Mucosa of descending colon (tissue), 3 donors: ENCODE measurements at regions not wholly inside any gene's neighbourhood (a gene's known extent, or its start where the extent isn't known, plus 50 kb on each side); places are given as distances from the start of the nearest gene placed in this dataset.

ENCODE experiments used
- ATAC-seq: fragments of 200-7000 bp; cut with Tn5 transposase; one replicate; pipeline ENCODE4 v1.9.1; 2020; ENCODE audit warnings: mild to moderate bottlenecking, moderate library complexity
- DNase-seq, 3 donors: peaks; one replicate each; pipeline ENCODE4 v3.0.0-alpha.2; 2020
- H3K36me3 ChIP-seq: fragments of 200-600 bp; one replicate; pipeline ENCODE4 v1.8.0; 2021; ENCODE audit warnings: low read depth, mild to moderate bottlenecking
- H3K4me1 ChIP-seq: fragments of 200-600 bp; one replicate; pipeline ENCODE4 v1.8.0; 2021; ENCODE audit warnings: low read depth, mild to moderate bottlenecking
- H3K4me3 ChIP-seq: fragments of 200-600 bp; one replicate; pipeline ENCODE4 v1.8.0; 2021; ENCODE audit warnings: mild to moderate bottlenecking
- H3K9me3 ChIP-seq: fragments of 200-600 bp; one replicate; pipeline ENCODE4 v1.8.0; 2021; ENCODE audit warnings: mild to moderate bottlenecking
- intact Hi-C, 2 donors: fragments of 100-400 bp; cut with DNase I in 1 of 2; cut with micrococcal nuclease in 1 of 2; formaldehyde crosslinking; loops; one replicate each; pipeline versions ENCODE4 v1.11.0 to v1.11.1; 2022; cut with DNase I, micrococcal nuclease
- TF ChIP-seq, protein P1 (sequence below): fragments of 200-600 bp; IDR thresholded peaks from one replicate; pipeline ENCODE4 v1.8.0; 2022; ENCODE audit warnings: antibody characterized with exemption, mild to moderate bottlenecking
- donor health status: DM: no; HTN: no; CAD: no; lungs with moderate emphysema.
- donor health status: DM: no; HTN: no; CAD: no.
- donor health status: DM: no; HTN: yes; CAD: no.

DNA sequence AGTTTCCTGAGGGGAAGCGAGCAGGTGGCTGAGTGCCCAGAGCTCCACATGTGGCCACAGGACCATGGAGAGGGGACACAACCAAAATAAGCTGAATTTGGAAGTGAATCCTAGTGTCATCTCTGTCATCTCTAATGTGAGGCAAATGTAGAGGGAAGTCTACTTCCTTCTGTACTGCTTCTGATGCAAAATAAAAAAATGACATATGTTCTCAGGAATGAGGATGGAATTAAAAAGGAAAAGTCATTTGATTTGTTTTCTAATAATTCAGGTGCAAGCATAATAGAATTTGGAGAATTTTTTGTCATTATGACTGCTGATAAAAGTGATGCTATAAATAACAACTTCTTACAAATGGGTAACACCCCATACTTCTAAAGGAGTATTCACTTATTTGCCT is 59.5 kb upstream of the POU1F1 start:
- Histone ChIP-seq H3K36me3 (no peaks in the 10 kb centered on the region), H3K4me1 (peaks cover 10% of the 10 kb centered on the region), H3K4me3 (no peak overlapping the region), H3K9me3 (no peaks in the 10 kb centered on the region)
- TF ChIP-seq, protein P1, sequence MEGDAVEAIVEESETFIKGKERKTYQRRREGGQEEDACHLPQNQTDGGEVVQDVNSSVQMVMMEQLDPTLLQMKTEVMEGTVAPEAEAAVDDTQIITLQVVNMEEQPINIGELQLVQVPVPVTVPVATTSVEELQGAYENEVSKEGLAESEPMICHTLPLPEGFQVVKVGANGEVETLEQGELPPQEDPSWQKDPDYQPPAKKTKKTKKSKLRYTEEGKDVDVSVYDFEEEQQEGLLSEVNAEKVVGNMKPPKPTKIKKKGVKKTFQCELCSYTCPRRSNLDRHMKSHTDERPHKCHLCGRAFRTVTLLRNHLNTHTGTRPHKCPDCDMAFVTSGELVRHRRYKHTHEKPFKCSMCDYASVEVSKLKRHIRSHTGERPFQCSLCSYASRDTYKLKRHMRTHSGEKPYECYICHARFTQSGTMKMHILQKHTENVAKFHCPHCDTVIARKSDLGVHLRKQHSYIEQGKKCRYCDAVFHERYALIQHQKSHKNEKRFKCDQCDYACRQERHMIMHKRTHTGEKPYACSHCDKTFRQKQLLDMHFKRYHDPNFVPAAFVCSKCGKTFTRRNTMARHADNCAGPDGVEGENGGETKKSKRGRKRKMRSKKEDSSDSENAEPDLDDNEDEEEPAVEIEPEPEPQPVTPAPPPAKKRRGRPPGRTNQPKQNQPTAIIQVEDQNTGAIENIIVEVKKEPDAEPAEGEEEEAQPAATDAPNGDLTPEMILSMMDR = no peak
- DNase-seq = no peak
- ATAC-seq = no peak
- intact Hi-C loops = no loop called here

DNA sequence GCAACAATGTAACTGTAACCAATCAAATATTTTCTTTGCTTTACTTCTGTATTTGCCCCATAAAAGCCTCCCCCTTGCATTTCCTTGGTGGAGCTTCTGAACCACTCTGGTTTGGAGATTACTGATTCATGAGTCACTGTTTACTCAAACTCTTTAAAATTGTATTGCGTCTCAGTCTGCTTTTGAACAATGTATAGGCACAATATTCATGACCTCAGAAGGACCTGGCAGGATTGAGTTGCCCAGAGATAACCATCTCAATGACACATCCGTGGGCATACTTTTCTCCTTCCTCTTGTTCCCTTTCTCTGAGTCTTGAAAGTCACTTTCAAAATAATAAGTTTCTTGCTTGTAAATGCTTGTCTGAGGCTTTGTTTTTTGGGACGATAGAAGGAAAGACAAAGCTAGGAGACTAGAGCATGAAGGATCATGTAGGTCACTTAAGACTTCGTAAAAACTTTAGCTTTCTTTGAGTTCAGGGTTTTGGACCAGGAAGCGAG is 57.1 kb upstream of the POU1F1 start:
- TF ChIP-seq, protein P1 = no peak

DNA sequence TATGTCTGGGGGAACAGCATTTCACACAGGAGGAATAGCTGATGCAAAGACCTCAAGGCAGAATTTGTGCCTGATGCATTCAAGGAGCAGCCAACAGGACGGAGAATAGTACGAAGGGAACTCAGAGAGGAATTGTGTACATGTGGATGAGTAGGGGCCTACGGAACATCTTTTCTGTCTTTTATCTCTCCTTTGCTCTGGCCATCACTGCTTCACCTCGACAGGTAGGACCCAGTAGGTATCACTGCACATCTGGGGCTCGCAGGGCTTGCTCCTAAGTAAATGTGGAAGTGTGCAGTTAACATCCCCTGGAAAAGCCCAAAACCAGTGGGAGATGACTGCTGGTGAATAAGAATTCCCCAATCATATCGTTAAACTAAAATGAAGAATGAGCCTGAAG is 56.4 kb upstream of the POU1F1 start:
- Histone ChIP-seq H3K4me1 (peaks cover 10% of the 10 kb centered on the region), H3K9me3 (no peaks in the 10 kb centered on the region), H3K4me3 (no peak overlapping the region), H3K36me3 (no peaks in the 10 kb centered on the region)
- DNase-seq (no peak), ATAC-seq (peak; percentile 3)
- intact Hi-C loops = no loop called here
- TF ChIP-seq, protein P1 = no peak

More for the DNA sequence above, 57.1 kb upstream of the POU1F1 start:
- Histone ChIP-seq H3K36me3 (no peaks in the 10 kb centered on the region), H3K4me3 (no peak overlapping the region), H3K9me3 (no peaks in the 10 kb centered on the region), H3K4me1 (peaks cover 10% of the 10 kb centered on the region)
- peak; percentile 99 for ATAC-seq
- intact Hi-C loops = no loop called here
- DNase-seq = no peak

DNA sequence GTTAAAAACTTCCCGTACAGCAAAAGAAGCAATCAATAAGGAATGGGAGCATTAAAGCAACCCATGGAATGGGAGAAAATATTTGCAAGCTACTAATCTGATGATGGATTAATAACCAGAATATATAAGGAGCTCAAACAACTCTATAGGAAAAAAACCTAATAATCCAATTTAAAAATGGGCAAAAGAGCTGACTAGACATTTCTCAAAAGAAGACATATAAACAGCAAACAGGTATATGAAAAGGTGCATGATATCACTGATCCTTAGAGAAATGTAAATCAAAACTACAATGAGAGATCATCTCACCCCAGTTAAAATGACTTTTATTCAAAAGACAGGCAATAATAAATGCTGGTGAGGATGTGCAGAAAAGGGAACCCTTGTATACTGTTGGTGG is 52.7 kb upstream of the POU1F1 start:
- no peak for ATAC-seq
- intact Hi-C loops = no loop called here
- H3K36me3 ChIP-seq = no peaks in the 10 kb centered on the region
- H3K4me1 ChIP-seq = peaks cover 10% of the 10 kb centered on the region
- H3K9me3 ChIP-seq = no peaks in the 10 kb centered on the region
- TF ChIP-seq, protein P1 = no peak
- no peak overlapping the region for H3K4me3 ChIP-seq
- DNase-seq = no peak
